NCI-H2227 (cell line): ENCODE measurements at regions not wholly inside any gene's neighbourhood (a gene's known extent, or its start where the extent isn't known, plus 50 kb on each side); places are given as distances from the start of the nearest gene placed in this dataset.

Experiments used
- DNase-seq: peaks from one replicate; lab custom pipeline; 2025; ENCODE audit not compliant: unreplicated experiment; lab: John Stamatoyannopoulos, UW

DNA sequence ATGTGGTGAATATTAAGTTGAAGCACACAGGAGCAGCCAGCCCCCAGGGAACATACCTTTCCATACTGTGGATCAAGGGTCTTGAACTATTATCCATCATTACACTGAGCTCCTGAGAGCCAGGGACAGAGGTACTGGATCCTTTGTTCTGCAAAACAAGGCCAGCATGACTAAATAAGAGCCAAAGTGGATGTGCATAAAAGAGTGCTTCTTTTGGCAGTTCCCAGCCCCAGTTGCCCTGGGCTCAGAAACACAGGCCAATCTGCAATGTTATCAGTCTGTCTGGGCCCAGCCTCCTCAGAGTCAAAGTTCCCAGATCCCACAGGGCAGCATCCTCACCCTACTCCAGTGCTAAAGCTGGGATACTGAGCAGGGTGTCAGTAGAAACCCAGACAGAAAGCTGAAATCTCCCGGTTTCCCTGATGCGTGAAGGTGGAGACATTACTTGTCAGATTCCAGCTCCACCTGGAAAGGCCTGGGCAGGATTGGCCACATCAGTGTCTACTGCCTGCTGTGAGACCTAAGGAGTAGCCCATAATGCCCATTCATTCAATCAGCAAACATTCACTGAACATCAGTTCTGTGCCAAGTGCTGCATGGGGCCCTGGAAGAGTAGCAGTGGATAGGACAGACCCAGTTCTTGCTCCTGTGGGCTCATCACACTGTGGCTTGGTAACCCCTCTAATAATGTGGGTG lies 342.7 kb downstream of the CXCL12 start:
- no peak for DNase-seq

DNA sequence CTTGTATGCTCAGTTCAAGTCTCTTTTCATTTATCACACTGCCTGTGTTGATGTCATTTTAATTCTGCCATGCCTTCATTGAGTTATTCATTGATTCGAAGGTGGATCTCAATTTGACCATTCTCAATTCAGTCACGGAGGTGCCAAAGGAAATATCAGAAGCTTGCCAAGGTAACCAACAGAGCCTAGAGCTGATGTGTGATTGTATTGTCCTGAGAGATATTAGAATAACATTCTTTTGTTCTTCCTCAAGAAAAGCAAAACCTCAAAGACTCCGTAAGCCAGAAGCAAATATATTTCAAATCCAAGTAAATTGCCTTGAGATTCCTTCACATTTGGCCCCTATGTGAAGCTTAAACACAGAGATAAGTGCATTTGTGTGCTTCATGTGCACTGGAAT lies 345.3 kb downstream of the CXCL12 start:
- no peak for DNase-seq

DNA sequence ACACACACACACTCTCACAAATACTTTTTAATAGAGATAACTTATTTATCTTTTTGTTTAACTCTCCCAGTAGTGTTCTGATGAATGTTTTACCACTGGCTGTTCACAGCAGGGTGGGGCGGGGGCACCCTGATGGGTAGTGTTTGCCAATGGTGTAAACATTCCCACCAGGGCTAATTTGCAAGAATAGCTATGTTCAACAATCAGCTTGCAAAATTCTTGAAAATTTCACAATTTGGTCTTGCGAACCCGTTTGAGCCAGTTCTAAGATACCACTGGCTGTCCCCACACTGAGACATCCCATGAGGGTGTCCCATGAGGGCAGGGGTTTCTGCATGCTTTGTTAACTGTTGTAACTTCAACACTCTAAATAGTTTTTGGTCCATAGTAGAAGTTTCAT lies 348.5 kb downstream of the CXCL12 start:
- DNase-seq = no peak

DNA sequence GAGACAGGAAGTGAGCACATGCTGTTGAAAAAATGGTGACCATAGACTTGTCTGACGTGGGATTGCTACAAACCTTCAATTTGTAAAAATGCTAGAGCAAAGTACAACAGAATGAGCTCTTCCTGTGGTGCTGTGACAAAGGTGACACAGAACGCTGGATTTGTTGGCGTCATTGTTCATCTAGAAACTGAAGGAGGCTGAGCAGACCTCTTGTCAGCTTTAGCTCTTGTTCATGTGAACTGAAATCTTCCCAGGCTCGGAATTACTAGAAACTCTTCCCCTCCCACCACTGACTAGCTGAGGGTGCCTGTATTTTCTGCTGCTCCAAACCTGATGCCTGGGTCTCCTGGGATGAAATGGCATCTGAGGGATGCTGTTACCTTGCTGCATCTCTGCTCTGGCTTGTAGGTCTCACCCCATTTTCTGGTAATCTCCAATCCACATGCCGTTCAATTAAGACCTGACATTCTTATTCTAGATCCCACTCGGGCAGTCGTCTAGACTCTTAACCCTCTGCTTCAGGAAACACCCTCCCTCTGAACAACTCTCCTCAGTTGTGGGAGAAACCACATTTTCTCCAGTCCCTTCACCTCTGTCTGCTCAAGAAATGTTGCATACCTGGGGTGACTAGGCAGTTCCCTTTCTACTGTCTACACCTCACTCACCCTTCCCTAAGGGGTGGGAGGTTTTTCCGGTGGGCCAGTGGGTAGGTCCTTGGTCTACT lies 349.3 kb downstream of the CXCL12 start:
- no peak for DNase-seq

DNA sequence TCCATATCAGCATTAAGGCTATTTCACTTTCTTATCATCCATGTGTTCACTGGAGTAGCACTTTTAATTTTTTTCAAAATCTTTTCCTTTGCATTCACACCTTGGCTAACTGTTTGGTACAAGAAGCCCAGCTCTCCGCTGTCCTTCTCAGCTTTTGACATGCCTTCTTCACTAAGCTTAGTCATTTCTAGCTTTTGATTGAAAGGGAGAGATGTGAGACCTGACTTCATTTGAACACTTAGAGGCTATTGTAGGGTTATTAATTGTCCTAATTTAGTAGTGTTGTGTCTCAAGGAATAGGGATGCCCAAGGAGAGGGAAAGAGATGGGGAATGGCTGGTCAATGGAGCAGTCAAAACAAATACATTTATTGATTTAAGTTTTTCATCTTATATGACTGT lies 350.0 kb downstream of the CXCL12 start:
- DNase-seq = no peak

DNA sequence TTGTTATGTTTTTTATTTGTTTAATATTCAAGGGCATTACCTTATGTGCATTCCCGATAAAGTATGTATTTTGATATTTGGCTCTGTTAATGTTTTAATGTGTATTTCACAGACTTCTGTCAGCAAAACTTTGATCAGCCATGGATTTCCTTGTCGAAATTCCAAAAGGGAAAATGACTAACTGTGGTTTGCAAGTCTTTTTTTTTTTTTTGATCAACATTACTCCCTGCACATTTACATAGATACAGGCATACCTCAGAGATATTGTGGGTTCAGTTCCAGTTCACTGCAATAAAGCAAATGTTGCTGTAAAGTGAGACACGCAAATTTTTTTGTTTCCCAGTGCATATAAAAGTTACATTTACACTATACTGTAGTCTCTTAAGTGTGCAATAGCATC lies 351.9 kb downstream of the CXCL12 start:
- DNase-seq = no peak

DNA sequence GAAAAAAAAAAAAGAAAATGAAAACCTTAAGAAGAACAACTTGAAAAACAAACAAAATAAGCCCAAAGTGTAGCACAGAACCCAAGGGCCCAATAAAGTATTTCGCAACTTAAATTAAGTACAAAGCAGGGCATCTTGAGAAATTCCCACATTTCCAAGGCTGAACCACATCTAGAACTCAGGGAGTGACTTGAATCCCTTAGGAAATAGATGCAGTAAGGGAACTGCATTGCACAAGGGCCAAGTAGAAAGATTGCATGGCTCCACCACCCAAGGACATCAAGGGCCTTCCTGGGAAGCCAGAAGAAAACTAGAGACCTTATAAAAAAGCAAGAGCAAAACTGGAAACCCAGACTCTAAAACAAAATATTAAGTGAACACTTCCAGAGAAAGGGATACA lies 352.7 kb downstream of the CXCL12 start:
- DNase-seq = no peak

DNA sequence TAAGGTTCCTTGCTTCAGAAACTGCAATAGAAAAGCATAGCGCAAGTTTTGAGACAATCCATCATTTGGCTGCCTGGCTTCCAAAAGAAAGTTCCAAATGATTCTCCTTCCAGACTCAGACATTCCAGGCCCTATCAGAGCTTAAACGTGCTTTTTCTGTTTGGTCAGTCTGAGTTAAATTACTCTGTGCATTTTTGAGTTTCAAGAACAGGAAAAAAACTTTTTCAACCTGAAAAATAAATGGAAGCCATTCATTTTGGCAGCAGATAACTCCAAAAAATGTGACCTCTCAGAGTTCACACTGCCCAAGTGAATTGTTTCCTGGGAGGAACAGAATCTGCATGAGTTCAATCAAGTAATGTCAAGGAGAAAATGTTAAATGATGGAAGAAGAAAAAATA lies 354.2 kb downstream of the CXCL12 start:
- no peak for DNase-seq

DNA sequence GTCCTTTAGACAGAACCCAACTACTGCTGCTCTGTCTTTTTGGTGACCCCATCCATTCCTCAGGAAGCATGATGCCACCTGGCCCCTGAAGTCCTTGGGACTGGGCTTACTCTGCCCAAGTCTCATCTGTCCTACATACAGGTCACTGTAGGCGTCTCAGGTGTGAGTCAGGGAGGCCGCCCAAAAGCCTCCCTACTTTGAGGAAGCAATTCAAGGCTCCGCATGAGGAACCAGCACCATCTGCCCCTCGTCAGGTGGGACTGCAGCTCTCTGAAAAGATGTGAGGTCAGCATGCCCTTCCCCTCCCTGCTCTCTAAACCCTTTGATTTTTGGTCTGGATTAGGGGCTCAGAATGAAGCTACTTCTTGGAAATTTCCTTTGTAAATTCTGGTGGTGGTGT lies 354.8 kb downstream of the CXCL12 start:
- DNase-seq = no peak

DNA sequence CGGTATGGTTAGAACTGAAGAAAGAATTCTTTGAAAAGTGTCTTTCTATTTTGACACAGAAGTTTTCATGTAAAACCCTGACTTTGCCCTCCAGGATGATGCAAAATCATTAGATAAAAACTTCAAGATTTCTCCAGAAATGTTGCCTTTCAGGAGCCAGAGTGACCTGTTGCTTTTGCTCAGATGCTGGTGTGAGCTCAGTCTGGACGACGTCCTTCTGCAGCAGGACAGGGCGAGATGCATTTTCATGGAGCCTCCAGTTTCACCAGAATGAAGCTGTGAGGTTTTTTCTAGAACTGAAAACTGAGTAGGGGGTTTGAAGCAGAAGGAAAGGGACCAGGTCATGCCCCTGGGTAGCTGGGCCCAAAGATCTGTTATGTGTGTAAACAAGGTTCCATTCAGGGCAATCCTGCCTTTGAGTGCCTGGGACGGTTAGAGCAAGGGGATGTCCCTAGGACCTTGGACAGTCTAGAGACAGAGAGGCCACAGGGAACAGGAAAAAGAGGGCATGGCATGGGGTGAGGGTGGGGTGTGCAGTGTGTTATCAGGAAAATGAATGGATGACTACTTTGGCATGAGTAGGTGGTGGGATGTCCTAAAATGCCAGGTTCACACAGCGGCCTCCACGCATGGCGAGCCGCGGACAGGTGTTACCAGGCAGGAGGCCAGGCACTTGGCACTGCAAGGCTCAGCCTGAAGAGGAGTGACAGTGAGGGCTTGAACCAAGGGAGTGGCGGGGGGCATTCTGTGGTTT lies 356.3 kb downstream of the CXCL12 start:
- DNase-seq = no peak

DNA sequence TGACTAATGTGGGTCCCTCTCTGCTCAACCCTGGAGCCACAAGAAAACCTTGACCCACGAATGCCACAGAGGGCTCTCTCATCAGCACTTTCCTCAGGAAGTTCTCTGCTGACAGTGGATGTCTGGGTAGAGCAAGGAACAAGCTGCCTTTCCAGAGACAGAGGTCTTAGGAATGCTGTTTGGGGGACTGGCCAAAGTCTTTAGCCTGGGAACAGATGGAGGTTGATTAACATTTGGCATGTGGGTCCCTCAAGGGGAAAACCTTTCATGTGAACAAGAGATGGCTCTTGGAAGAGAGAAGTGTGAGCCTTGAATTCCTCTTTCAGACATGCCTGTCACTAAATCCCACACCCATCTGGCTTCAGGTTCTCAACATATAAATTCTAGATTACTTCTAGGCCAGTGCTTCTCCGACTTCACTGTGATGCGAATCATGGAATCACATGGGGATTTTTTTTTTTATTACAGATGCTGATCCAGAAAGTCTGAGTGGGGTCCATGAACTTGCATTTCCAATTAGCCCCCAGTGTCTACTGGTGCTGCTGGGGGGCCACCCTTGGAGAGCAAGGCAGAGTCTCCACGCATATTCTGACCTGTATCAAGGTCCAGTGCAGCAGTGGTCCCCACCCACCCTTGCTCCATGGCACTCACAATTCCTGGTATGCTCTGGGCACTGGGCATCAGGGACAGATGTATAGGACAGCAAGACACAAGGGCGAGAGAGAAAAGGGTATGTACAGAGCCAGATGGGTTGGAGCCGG lies 360.4 kb downstream of the CXCL12 start:
- no peak for DNase-seq

DNA sequence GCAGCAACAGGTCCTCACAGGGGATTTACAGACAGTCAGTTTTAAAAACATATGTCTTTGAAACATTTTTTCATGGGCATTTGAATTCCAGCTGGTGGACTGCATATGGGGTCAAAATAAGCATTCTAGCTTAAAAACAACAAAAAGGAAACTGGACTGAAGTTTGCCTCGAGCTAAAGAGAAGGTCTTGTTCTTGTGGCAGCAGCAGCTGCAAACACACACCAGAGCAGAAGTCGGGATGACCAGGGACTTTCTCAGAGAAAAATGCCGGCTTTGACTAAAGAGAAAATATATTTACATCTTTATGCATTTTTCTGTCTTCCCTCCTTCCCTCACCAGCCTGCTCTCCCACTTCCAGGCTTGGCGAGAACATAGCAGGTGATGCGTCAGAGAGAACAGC lies 361.4 kb downstream of the CXCL12 start:
- no peak for DNase-seq

DNA sequence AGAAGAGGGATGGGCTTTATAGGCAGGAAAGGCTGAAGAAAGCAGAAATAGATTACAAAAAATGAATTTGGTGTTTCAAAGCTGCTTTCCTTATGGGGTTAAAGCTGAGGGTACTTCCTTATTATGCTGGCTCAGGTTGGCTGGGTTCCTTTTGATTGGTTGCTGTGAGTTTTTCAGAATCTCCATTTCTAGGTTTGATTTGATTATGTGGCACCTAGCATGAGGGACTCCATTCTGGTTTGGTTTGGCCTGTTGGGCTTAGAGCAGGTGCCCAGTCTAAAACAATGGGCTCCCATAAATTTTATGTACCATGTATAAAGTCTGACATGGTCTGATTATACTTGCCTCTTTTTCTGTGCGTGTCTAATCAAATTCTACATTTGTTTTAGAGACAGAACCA lies 362.7 kb downstream of the CXCL12 start:
- DNase-seq = no peak

DNA sequence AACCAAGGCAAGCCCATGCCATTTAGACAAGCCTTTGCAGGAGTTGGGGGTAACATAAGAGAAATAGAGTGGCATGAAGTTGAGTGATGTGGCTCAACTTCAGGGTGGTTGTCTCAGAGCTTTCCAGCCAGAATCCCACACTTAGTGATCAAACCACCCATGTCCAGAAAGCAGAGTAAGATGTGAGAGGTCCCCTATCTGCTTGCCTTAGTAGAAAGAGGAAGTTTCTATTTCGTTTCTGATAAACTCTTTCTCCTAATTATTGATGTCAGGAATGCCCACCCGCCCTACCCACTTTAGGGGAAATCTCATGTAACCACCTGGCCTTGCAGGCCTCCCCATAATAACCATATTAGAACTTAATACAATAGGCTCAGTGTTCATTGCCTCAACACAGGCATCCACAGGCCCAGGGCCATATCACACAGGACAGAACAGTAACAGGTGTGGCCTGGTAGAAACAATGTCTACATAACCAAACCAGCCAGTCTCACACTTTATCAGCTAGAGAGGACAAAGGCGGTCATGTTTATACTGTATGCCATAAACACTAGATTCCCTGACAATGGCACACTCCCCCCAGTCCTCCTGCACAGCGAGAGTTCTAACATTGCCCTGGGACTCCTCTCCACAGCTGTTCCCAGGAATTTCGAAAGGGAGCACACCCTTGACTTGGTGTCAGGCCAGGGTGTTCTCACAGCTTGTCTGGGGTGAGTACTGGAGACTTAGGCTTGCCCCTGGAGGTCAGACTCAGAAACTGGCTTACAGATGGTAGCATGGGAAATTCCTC lies 364.4 kb downstream of the CXCL12 start:
- no peak for DNase-seq

DNA sequence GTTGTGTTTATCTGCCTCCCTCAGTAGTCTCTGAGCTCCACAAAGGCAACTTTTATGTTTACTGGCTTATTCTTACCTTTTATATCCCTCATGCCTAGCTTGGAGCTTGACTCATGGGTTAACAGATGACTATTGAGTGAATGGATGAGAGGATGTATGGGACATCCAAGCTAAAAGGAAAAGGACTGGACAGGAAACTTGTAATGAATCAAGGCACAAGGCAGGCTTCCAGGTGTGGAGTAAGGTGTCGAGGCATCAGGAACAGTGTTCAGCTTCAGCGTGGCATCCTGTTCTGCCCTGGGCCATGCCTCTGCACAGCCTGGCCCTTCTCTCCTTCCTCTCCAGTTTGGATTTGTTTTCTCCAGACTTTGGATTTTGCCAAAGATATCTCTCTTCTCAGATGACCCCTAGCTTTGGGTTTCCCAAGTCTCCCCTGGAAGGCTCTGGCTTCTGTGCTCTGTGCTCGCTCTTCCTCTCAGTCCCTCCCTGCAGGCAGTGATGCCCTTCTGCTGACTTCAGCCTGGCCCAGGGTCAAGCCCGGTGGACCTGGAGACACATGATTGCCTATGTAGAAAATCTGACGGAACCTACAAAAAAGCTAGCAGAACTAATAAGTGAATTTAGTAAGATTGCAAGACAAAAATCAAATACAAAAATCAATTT lies 367.3 kb downstream of the CXCL12 start:
- no peak for DNase-seq

DNA sequence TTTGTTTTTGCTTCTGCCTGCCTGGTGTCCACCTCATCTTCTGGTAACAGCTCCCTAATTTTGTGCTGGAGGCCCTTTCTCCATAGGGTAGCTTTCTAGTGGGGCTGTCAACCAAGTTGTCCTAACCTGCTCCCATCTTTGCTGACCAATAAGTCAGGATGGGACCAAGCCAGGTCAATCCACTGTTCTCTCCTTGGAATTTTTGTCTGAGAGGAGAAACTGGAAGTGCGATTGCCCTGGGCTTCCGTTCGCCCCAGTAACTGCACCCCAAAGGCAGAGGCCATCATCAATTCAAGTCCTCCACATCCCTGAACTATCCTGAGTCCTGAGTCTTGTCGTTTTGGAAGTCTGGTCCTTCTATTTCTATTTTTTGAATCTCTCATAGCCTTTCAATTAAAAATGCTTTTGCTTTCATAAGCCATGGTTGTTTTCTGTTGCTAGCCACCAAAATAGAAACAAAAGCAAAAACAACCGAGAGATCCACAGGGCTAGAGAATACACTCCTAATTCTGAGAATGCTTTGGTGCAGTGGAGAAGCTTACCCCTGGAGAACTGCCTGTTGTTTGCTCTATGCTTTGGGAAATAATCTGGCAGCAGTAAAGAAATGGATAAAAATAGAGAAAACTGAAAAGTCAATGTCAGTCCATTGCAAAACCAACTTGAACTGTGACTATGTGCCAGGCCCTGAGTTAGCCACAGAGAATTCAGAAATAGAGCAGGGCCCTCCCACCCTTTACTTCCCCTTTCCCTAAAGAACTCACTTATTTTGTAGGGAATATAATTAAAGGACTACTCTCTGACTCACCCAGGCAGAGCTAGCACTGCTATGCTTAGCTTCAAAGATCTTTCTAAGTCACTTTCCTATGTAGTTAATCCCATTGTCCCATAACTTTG lies 368.1 kb downstream of the CXCL12 start:
- DNase-seq = no peak

DNA sequence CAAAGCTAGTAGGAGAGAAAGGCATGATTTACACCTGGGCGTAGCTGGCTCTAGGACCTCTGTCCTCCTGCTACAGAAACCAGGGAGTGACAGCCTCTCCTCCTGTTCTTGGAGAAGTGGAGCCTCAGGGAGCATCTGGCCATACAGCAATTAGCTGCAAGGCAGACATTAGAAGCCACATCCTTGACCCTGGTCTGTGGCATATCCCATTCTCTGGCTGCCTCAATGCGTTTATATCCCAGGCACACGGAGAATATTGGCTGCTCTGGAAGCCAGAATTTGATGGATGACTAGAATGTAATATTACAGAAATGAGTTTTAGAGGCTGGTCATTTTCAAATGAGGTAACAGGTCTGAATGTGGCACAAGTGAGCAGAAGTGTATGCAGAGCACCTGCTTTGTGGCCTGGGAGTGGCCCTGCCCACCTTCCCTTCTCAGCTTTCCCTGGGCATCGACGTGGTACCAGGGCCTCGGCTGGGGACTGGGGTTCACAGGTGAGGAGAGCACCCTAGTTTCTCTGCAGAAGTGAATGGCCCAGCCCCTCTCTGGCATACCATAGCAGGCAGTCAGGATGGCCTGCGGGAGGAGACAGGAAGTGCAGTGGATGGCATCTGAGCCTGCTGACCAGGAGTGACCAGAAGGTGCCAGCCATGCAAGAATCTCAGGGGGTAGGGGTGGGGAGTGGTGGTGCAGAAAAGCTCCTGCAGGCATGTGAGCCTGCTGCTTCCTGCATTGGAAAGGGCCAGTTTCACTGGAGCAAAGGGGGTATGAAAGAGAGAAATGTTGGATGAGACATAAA lies 367.2 kb upstream of the ZNF32 start:
- DNase-seq = no peak

DNA sequence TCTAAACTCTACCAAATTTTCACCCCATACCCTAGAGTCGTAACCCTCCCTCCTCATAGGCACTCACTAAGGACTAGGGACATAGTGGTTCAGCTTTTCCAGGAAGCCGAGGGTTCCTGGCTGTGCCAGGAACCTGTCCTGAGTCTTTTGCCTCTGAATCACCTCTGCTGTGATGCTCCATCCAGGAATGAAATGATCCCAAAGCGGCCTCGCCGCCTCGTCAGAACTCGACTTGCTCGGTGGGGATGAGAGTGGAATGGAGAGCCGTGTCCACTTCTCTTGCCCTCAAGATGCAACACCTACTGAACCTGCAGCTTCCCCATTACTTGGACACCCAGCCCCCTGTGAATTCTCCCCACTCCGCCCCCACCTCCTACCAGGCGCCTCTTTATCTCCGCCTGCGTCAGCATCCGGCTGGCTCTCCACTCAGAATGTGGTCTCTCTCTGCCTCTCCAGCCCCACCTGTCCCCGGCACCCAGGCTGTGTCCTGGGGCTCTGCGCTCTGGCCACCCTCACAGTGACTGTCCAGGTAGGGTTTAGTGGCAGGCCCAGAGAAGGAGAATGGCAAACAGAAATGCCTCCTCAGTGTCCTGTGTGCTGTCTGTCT lies 366.1 kb upstream of the ZNF32 start:
- DNase-seq = no peak
